Endothelial cell of umbilical vein (primary cell): ENCODE measurements at regions not wholly inside any gene's neighbourhood (a gene's known extent, or its start where the extent isn't known, plus 50 kb on each side); places are given as distances from the start of the nearest gene placed in this dataset.

Experiments
- BruUV-seq: library from RNA; stranded (reverse); fragments of 400-500 nt; replicated peaks from 2 replicates; lab custom pipeline; 2021; lab: Mats Ljungman, UMichigan
- CTCF ChIA-PET: fragments of 300-600, 350-600 bp; sonication (Branson Sonifier 250); formaldehyde crosslinking; loops from one replicate; lab custom pipeline; 2021; ENCODE audit warnings: antibody characterized with exemption, inconsistent platforms; lab: Charles Lee
- POLR2A ChIA-PET: fragments of 300-600, 350-600 bp; sonication (Branson Sonifier 250); formaldehyde crosslinking; loops from one replicate; lab custom pipeline; 2021; ENCODE audit warnings: antibody characterized with exemption, inconsistent platforms; lab: Charles Lee
- DNase-seq: peaks from one replicate; pipeline ENCODE4 v3.0.0-alpha.2; 2011; ENCODE audit warnings: low read depth, low spot score
- FAIRE-seq: peaks from 2 replicates; lab custom pipeline; 2011; peaks lifted over from hg19 to GRCh38; lab: Jason Lieb, UNC
- H2AFZ ChIP-seq: 2 replicates; pipeline ENCODE4 v1.6.0; 2012; ENCODE audit warnings: low read depth, low read length, control low read depth, inconsistent platforms
- H3K27ac ChIP-seq: 2 replicates; pipeline ENCODE4 v1.5.1; 2011; ENCODE audit warnings: low read depth, mild to moderate bottlenecking, control low read depth, low read length, moderate library complexity; ENCODE audit not compliant: insufficient read depth
- H3K27me3 ChIP-seq, 2 experiments: 2 replicates each; pipeline versions ENCODE4 v1.6.0 to v1.6.1; 2011; ENCODE audit warnings: low read length in 2 of 2, mixed read lengths in 1 of 2; ENCODE audit not compliant: control insufficient read depth in 2 of 2, insufficient read depth in 2 of 2
- H3K36me3 ChIP-seq, 2 experiments: 2 replicates in 1 of 2; 3 replicates in 1 of 2; pipeline ENCODE4 v1.5.1; 2011; ENCODE audit warnings: low read length in 2 of 2, mild to moderate bottlenecking in 1 of 2, moderate library complexity in 1 of 2; ENCODE audit not compliant: control insufficient read depth in 2 of 2, insufficient read depth in 2 of 2; ENCODE audit errors: extremely low read depth in 1 of 2
- H3K4me1 ChIP-seq: 3 replicates; pipeline ENCODE4 v1.5.1; 2011; ENCODE audit warnings: mild to moderate bottlenecking, low read length; ENCODE audit not compliant: control insufficient read depth, insufficient read depth; ENCODE audit errors: extremely low read depth
- H3K4me2 ChIP-seq: 2 replicates; pipeline ENCODE4 v1.6.1; 2011; ENCODE audit warnings: low read length, control low read depth, mixed read lengths; ENCODE audit not compliant: insufficient read depth
- H3K4me3 ChIP-seq, 3 experiments: fragments of 200-600 bp in 1 of 3; sonication (generic), shearing (Covaris generic) in 1 of 3; replicated peaks in 1 of 3; 2 replicates each; pipeline ENCODE4 v1.5.1; 2011 to 2016; ENCODE audit warnings: control low read depth in 3 of 3, low read length in 3 of 3, mild to moderate bottlenecking in 2 of 3, inconsistent platforms in 1 of 3, low read depth in 1 of 3, moderate library complexity in 1 of 3; ENCODE audit not compliant: insufficient read depth in 1 of 3
- H3K79me2 ChIP-seq: 2 replicates; pipeline ENCODE4 v1.6.0; 2012; ENCODE audit warnings: low read length, inconsistent platforms; ENCODE audit not compliant: control insufficient read depth, insufficient read depth
- H3K9ac ChIP-seq: replicated peaks from 2 replicates; pipeline ENCODE3; 2011; ENCODE audit warnings: low read length, control low read depth; ENCODE audit not compliant: insufficient read depth; ENCODE audit errors: extremely low read depth
- H3K9me1 ChIP-seq: replicated peaks from 3 replicates; pipeline ENCODE4 v1.6.0; 2011; ENCODE audit warnings: mild to moderate bottlenecking, low read length; ENCODE audit not compliant: control insufficient read depth, insufficient read depth; ENCODE audit errors: extremely low read depth
- H3K9me3 ChIP-seq: replicated peaks from 2 replicates; pipeline ENCODE4 v1.5.1; 2012; ENCODE audit warnings: low read length, inconsistent platforms; ENCODE audit not compliant: control insufficient read depth, insufficient read depth
- H4K20me1 ChIP-seq: replicated peaks from 2 replicates; pipeline ENCODE3; 2011; ENCODE audit warnings: mild to moderate bottlenecking, low read length; ENCODE audit not compliant: control insufficient read depth, insufficient read depth; ENCODE audit errors: extremely low read depth
- EZH2 ChIP-seq: IDR thresholded peaks from 2 replicates; pipeline ENCODE4 v1.6.1; 2012; ENCODE audit warnings: borderline replicate concordance, low read depth, mild to moderate bottlenecking, moderate library complexity, low read length, inconsistent platforms; ENCODE audit not compliant: severe bottlenecking
- GATA2 ChIP-seq: IDR thresholded peaks from 2 replicates; pipeline ENCODE4 v1.7.0; 2011; ENCODE audit warnings: low read depth, mild to moderate bottlenecking, moderate library complexity, mixed read lengths, low read length; ENCODE audit not compliant: insufficient read length, insufficient read depth
- JUN ChIP-seq: IDR thresholded peaks from 2 replicates; pipeline ENCODE4 v1.6.1; 2011; ENCODE audit warnings: borderline replicate concordance, low read depth; ENCODE audit not compliant: insufficient read length, insufficient read depth
- MAX ChIP-seq: IDR thresholded peaks from 2 replicates; pipeline ENCODE4 v1.6.1; 2011; ENCODE audit not compliant: insufficient read depth, insufficient read length
- POLR2A ChIP-seq: IDR thresholded peaks from 2 replicates; pipeline ENCODE4 v1.6.1; 2012; ENCODE audit warnings: low read depth, mild to moderate bottlenecking, control low read depth, low read length
- POLR2AphosphoS5 ChIP-seq: IDR thresholded peaks from 2 replicates; pipeline ENCODE4 v1.6.1; 2012; ENCODE audit warnings: low read depth, mild to moderate bottlenecking, control low read depth, low read length, moderate library complexity; ENCODE audit not compliant: insufficient read depth
- dilution Hi-C: fragments of 300-500 bp; cut with MboI; formaldehyde crosslinking; loops from one replicate; pipeline ENCODE4 v1.15.0; 2019; ENCODE audit warnings: low sequenced_read_pairs; ENCODE audit not compliant: extremely low pct_ligation_motif_present
- intact Hi-C: fragments of 100-400 bp; cut with micrococcal nuclease; formaldehyde crosslinking; loops from one replicate; pipeline ENCODE4 v1.10.0; 2022
- TF ChIP-seq, protein P1 (sequence below), 2 donors: IDR thresholded peaks; 1 replicate in 1 of 2; 2 replicates in 1 of 2; pipeline ENCODE4 v1.5.1; 2011; ENCODE audit warnings: low read length in 2 of 2, mild to moderate bottlenecking in 2 of 2, moderate library complexity in 2 of 2, control low read depth in 1 of 2, inconsistent platforms in 1 of 2, low read depth in 1 of 2; ENCODE audit not compliant: insufficient read depth in 1 of 2; ENCODE audit errors: extremely low read depth in 1 of 2

DNA sequence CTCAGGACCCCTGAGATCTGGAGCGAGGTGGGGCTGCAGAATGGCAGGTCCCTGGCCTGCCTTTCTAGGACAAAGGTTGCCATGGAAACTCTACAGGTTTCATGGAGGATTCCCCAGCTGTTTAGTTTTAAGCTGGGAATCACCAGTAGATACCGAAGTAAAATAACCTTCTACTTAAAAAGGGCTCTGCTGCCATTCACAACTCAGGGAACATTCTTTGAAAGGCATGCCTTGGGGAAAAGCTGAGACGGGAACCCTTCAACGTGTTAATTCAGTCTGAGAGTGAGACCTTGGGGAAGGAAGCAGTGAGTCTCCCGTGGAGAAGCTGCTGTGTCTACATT is 493.3 kb downstream of the BRD1 start:
- Histone ChIP-seq H2AFZ (no peak overlapping the region), H3K4me3 (no peak overlapping the region), H3K36me3 (no peaks in the 10 kb centered on the region), H3K9me3 (peaks cover 4% of the 10 kb centered on the region), H3K79me2 (no peaks in the 10 kb centered on the region), H3K27me3 (no peaks in the 10 kb centered on the region), H3K27ac (no peak overlapping the region), H3K9me1 (no peaks in the 10 kb centered on the region), H3K4me2 (no peak overlapping the region), H3K9ac (no peak overlapping the region), H3K4me1 (no peaks in the 10 kb centered on the region), H4K20me1 (no peaks in the 10 kb centered on the region)
- dilution Hi-C loops = no loop called here
- FAIRE-seq (no peak), DNase-seq (no peak)
- ChIA-PET POLR2A (no interaction called here), CTCF (no interaction called here)
- intact Hi-C loops = no loop called here
- no TSS peak for BruUV-seq
- TF ChIP-seq, protein P1, sequence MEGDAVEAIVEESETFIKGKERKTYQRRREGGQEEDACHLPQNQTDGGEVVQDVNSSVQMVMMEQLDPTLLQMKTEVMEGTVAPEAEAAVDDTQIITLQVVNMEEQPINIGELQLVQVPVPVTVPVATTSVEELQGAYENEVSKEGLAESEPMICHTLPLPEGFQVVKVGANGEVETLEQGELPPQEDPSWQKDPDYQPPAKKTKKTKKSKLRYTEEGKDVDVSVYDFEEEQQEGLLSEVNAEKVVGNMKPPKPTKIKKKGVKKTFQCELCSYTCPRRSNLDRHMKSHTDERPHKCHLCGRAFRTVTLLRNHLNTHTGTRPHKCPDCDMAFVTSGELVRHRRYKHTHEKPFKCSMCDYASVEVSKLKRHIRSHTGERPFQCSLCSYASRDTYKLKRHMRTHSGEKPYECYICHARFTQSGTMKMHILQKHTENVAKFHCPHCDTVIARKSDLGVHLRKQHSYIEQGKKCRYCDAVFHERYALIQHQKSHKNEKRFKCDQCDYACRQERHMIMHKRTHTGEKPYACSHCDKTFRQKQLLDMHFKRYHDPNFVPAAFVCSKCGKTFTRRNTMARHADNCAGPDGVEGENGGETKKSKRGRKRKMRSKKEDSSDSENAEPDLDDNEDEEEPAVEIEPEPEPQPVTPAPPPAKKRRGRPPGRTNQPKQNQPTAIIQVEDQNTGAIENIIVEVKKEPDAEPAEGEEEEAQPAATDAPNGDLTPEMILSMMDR (IDR thresholded peaks at IDR 0.05; ENCODE audit: extremely low read depth in 1 of 2, insufficient read depth in 1 of 2, low read depth in 1 of 2, low read length in 2 of 2) = no peak
- TF ChIP-seq JUN = no peak
- TF ChIP-seq POLR2AphosphoS5 = no peak
- TF ChIP-seq POLR2A = no peak
- TF ChIP-seq GATA2 = no peak
- no peak for TF ChIP-seq EZH2
- no peak for TF ChIP-seq MAX
